Tibial nerve (tissue), 3 donors: ENCODE measurements at regions not wholly inside any gene's neighbourhood (a gene's known extent, or its start where the extent isn't known, plus 50 kb on each side); places are given as distances from the start of the nearest gene placed in this dataset.

Experiments used
- CTCF ChIP-seq, 5 experiments: fragments of 200-600 bp in 3 of 5; fragments of 450-650 bp in 2 of 5; sonication (generic) in 3 of 5; IDR thresholded peaks; one replicate each; pipeline ENCODE4 v1.5.1; 2016 to 2019; ENCODE audit warnings: antibody characterized with exemption in 5 of 5, mild to moderate bottlenecking in 3 of 5, moderate library complexity in 2 of 5
- POLR2A ChIP-seq, 2 donors: fragments of 450-650 bp; IDR thresholded peaks; one replicate each; pipeline ENCODE4 v1.6.1; 2017; ENCODE audit warnings: antibody characterized with exemption in 2 of 2, mild to moderate bottlenecking in 2 of 2, moderate library complexity in 2 of 2

- no peak for TF ChIP-seq CTCF (IDR thresholded peaks at IDR 0.05)
- no peak for TF ChIP-seq POLR2A (IDR thresholded peaks at IDR 0.05)
These were observed 159.7 kb downstream of the PAH start for GRCh38 chr12:102757154-102757881.
